Neural progenitor cell (in vitro differentiated cells): ENCODE measurements at regions not wholly inside any gene's neighbourhood (a gene's known extent, or its start where the extent isn't known, plus 50 kb on each side); places are given as distances from the start of the nearest gene placed in this dataset.

Source experiments
- CTCF ChIP-seq: fragments of 200-600 bp; sonication (generic); IDR thresholded peaks from 2 replicates; pipeline ENCODE4 v1.5.1; 2017; ENCODE audit warnings: antibody characterized with exemption, mild to moderate bottlenecking
- EZH2 ChIP-seq: fragments of 200-600 bp; sonication (generic); IDR thresholded peaks from 2 replicates; pipeline ENCODE4 v1.6.1; 2017; ENCODE audit warnings: antibody characterized with exemption, mild to moderate bottlenecking, moderate library complexity
- EZH2phosphoT487 ChIP-seq: fragments of 200-600 bp; sonication (generic); IDR thresholded peaks from 2 replicates; pipeline ENCODE4 v1.6.1; 2017; ENCODE audit warnings: antibody characterized with exemption

DNA sequence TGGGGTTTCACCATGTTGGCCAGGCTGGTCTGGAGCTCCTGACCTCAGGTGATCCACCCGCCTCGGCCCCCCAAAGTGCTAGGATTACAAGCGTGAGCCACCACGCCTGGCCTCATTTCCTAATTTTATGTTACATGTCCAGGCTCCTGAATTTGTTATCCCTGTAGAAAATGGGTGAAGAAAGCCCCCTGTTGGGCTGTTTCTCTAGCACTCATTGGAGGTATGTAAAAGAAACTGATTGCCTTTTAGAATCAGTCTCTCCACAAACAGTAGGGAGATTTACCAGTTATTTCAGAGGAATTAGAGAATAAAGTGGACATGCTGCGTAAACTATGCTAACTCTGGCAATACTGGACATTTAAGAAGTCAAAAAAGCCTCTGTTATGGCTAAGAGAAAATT is 364.1 kb upstream of the TBL1XR1 start:
- TF ChIP-seq CTCF (no peak), EZH2 (no peak), EZH2phosphoT487 (no peak)
